HG02678 (cell line): ENCODE measurements at regions not wholly inside any gene's neighbourhood (a gene's known extent, or its start where the extent isn't known, plus 50 kb on each side); places are given as distances from the start of the nearest gene placed in this dataset.
"Not testable (repeated sequence)": the region's sequence is repeated elsewhere in the genome, so short reads cannot be mapped to it uniquely, and the experiment has no call there.

Experiments used
- ATAC-seq: cut with Tn5 transposase; IDR thresholded peaks from one replicate; pipeline ENCODE4 v1.9.1; 2021; ENCODE audit warnings: mild to moderate bottlenecking, moderate library complexity; ENCODE audit not compliant: unreplicated experiment

GRCh38 chr3:153266619-153267018 lies 104.6 kb downstream of the RAP2B start:
- ATAC-seq, result no peak

GRCh38 chr3:153268564-153269279 lies 106.7 kb downstream of the RAP2B start:
- ATAC-seq, result no peak

GRCh38 chr3:153269730-153270129 lies 107.7 kb downstream of the RAP2B start:
- ATAC-seq, result no peak

- no peak for ATAC-seq
These were observed 111.2 kb downstream of the RAP2B start for GRCh38 chr3:153273217-153273616.

GRCh38 chr3:153273767-153274435 lies 111.9 kb downstream of the RAP2B start:
- no peak for ATAC-seq

- ATAC-seq, result no peak
These were observed 112.5 kb downstream of the RAP2B start for GRCh38 chr3:153274561-153274960.

GRCh38 chr3:153275514-153275913 lies 113.5 kb downstream of the RAP2B start:
- no peak for ATAC-seq

GRCh38 chr3:153277029-153277428 lies 115.0 kb downstream of the RAP2B start:
- ATAC-seq, result no peak

- ATAC-seq, result not testable (repeated sequence)
These were observed 119.4 kb downstream of the RAP2B start for GRCh38 chr3:153281236-153281997.

- ATAC-seq, result no peak
These were observed 120.3 kb downstream of the RAP2B start for GRCh38 chr3:153282355-153282754.

- ATAC-seq, result no peak
These were observed 122.4 kb downstream of the RAP2B start for GRCh38 chr3:153284282-153284938.

GRCh38 chr3:153285194-153285641 lies 123.2 kb downstream of the RAP2B start:
- no peak for ATAC-seq

GRCh38 chr3:153285982-153286381 lies 124.0 kb downstream of the RAP2B start:
- no peak for ATAC-seq

- ATAC-seq, result no peak
These were observed 125.0 kb downstream of the RAP2B start for GRCh38 chr3:153287017-153287416.

GRCh38 chr3:153289334-153289808 lies 127.3 kb downstream of the RAP2B start:
- no peak for ATAC-seq

- ATAC-seq, result no peak
These were observed 128.4 kb downstream of the RAP2B start for GRCh38 chr3:153290268-153291015.

GRCh38 chr3:153291059-153291685 lies 129.1 kb downstream of the RAP2B start:
- ATAC-seq, result peak; percentile 47

- no peak for ATAC-seq
These were observed 131.2 kb downstream of the RAP2B start for GRCh38 chr3:153293265-153293664.

GRCh38 chr3:153295901-153296300 lies 133.9 kb downstream of the RAP2B start:
- ATAC-seq, result no peak

GRCh38 chr3:153305189-153305588 lies 143.2 kb downstream of the RAP2B start:
- ATAC-seq, result no peak
